Astrocyte of the hippocampus (primary cell): ENCODE measurements at regions not wholly inside any gene's neighbourhood (a gene's known extent, or its start where the extent isn't known, plus 50 kb on each side); places are given as distances from the start of the nearest gene placed in this dataset.

Experiments used
- DNase-seq: peaks from one replicate; pipeline ENCODE4 v3.0.0; 2011; ENCODE audit warnings: low read depth, low spot score

GRCh38 chrX:124986284-124986683, 333.4 kb upstream of the TEX13C start:
- DNase-seq: no peak

GRCh38 chrX:124993735-124994134, 325.9 kb upstream of the TEX13C start:
- no peak for DNase-seq

GRCh38 chrX:124994404-124994803, 325.3 kb upstream of the TEX13C start:
- no peak for DNase-seq

GRCh38 chrX:125003746-125004446, 315.8 kb upstream of the TEX13C start:
- no peak for DNase-seq

- peak; percentile 2 for DNase-seq
Measured at GRCh38 chrX:125004799-125005198, 314.9 kb upstream of the TEX13C start.

- DNase-seq: no peak
Measured at GRCh38 chrX:125005863-125006262, 313.8 kb upstream of the TEX13C start.

- DNase-seq: no peak
Measured at GRCh38 chrX:125006704-125007103, 313.0 kb upstream of the TEX13C start.

GRCh38 chrX:125012585-125012984, 307.1 kb upstream of the TEX13C start:
- DNase-seq: no peak

GRCh38 chrX:125029131-125029530, 290.5 kb upstream of the TEX13C start:
- DNase-seq: no peak
